ENCODE measurements at regions not wholly inside any gene's neighbourhood (a gene's known extent, or its start where the extent isn't known, plus 50 kb on each side); places are given as distances from the start of the nearest gene placed in this dataset.

- ChIA-PET CTCF (ENCODE audit: unreplicated experiment) (no interaction called here), POLR2A (no interaction called here)
- TF ChIP-seq CTCF (conservative IDR thresholded peaks at IDR 0.05; ENCODE audit: low read length) (no peak), EZH2phosphoT487 (IDR thresholded peaks at IDR 0.05; ENCODE audit: borderline replicate concordance, low read depth, low read length) (no peak)
- H3K79me2 ChIP-seq (ENCODE audit: insufficient read depth, low read depth, low read length), result no peaks in the 10 kb centered on the region
- no peak overlapping the region for H3K4me2 ChIP-seq (ENCODE audit: low read length)
- H4K20me1 ChIP-seq (ENCODE audit: insufficient read depth, low read length), result no peaks in the 10 kb centered on the region
- no peaks in the 10 kb centered on the region for H3K36me3 ChIP-seq (ENCODE audit: insufficient read depth, low read length)
- intact Hi-C loops (cut with micrococcal nuclease; ENCODE audit: unreplicated experiment), result no loop called here
- no TSS peak for BruUV-seq (replicated peaks)
- no peaks in the 10 kb centered on the region for H3K9me3 ChIP-seq (ENCODE audit: low read length)
- DNase-seq (ENCODE audit: low spot score), result no peak
- no peaks in the 10 kb centered on the region for H3K9me2 ChIP-seq (ENCODE audit: insufficient read depth, low read length)
- no peak overlapping the region for H3K4me3 ChIP-seq (ENCODE audit: low read depth, low read length, poor library complexity, severe bottlenecking)
- H2AFZ ChIP-seq (ENCODE audit: low read length), result no peak overlapping the region
- no peaks in the 10 kb centered on the region for H3K4me1 ChIP-seq (ENCODE audit: insufficient read depth, low read length, poor library complexity, severe bottlenecking)
- H3K27ac ChIP-seq (ENCODE audit: low read depth, low read length, poor library complexity, severe bottlenecking), result no peak overlapping the region
Observed at GRCh38 chr9:88663771-88664419, 128.9 kb downstream of the NXNL2 start.

GRCh38 chr9:88664773-88665172 is 129.8 kb downstream of the NXNL2 start:
- CTCF ChIA-PET (ENCODE audit: unreplicated experiment), result no interaction called here
- Histone ChIP-seq H3K4me1 (ENCODE audit: insufficient read depth, low read length, poor library complexity, severe bottlenecking) (no peaks in the 10 kb centered on the region), H2AFZ (ENCODE audit: low read length) (no peak overlapping the region), H3K36me3 (ENCODE audit: insufficient read depth, low read length) (no peaks in the 10 kb centered on the region), H3K9me3 (ENCODE audit: low read length) (no peaks in the 10 kb centered on the region), H3K4me3 (ENCODE audit: low read depth, low read length, poor library complexity, severe bottlenecking) (no peak overlapping the region), H3K79me2 (ENCODE audit: insufficient read depth, low read depth, low read length) (no peaks in the 10 kb centered on the region), H3K27ac (ENCODE audit: low read depth, low read length, poor library complexity, severe bottlenecking) (no peak overlapping the region), H3K9me2 (ENCODE audit: insufficient read depth, low read length) (no peaks in the 10 kb centered on the region), H4K20me1 (ENCODE audit: insufficient read depth, low read length) (no peaks in the 10 kb centered on the region), H3K4me2 (ENCODE audit: low read length) (no peak overlapping the region)
- intact Hi-C loops (cut with micrococcal nuclease; ENCODE audit: unreplicated experiment), result no loop called here
- no peak for TF ChIP-seq EZH2phosphoT487 (IDR thresholded peaks at IDR 0.05; ENCODE audit: borderline replicate concordance, low read depth, low read length)
- TF ChIP-seq CTCF (conservative IDR thresholded peaks at IDR 0.05; ENCODE audit: low read length), result no peak
- POLR2A ChIA-PET, result no interaction called here
- no TSS peak for BruUV-seq (replicated peaks)
- DNase-seq (ENCODE audit: low spot score), result no peak

- BruUV-seq (replicated peaks), result no TSS peak
- TF ChIP-seq CTCF (conservative IDR thresholded peaks at IDR 0.05; ENCODE audit: low read length), result no peak
- no peak for TF ChIP-seq EZH2phosphoT487 (IDR thresholded peaks at IDR 0.05; ENCODE audit: borderline replicate concordance, low read depth, low read length)
- CTCF ChIA-PET (ENCODE audit: unreplicated experiment), result no interaction called here
- intact Hi-C loops (cut with micrococcal nuclease; ENCODE audit: unreplicated experiment), result no loop called here
- H2AFZ ChIP-seq (ENCODE audit: low read length), result no peak overlapping the region
- no peaks in the 10 kb centered on the region for H3K4me1 ChIP-seq (ENCODE audit: insufficient read depth, low read length, poor library complexity, severe bottlenecking)
- DNase-seq (ENCODE audit: low spot score), result no peak
- H3K9me3 ChIP-seq (ENCODE audit: low read length), result peaks cover 10% of the 10 kb centered on the region; the same call in 1 of the 2 replicates
- H3K79me2 ChIP-seq (ENCODE audit: insufficient read depth, low read depth, low read length), result no peaks in the 10 kb centered on the region
- no peaks in the 10 kb centered on the region for H3K36me3 ChIP-seq (ENCODE audit: insufficient read depth, low read length)
- no peaks in the 10 kb centered on the region for H3K9me2 ChIP-seq (ENCODE audit: insufficient read depth, low read length)
- H4K20me1 ChIP-seq (ENCODE audit: insufficient read depth, low read length), result no peaks in the 10 kb centered on the region
- H3K4me2 ChIP-seq (ENCODE audit: low read length), result no peak overlapping the region
- no peak overlapping the region for H3K4me3 ChIP-seq (ENCODE audit: low read depth, low read length, poor library complexity, severe bottlenecking)
- H3K27ac ChIP-seq (ENCODE audit: low read depth, low read length, poor library complexity, severe bottlenecking), result no peak overlapping the region
- POLR2A ChIA-PET, result no interaction called here
Observed at GRCh38 chr9:88672874-88673689, 138.1 kb downstream of the NXNL2 start.

Data from OCI-LY7 (cell line).